SK-N-MC (cell line): ENCODE measurements at regions not wholly inside any gene's neighbourhood (a gene's known extent, or its start where the extent isn't known, plus 50 kb on each side); places are given as distances from the start of the nearest gene placed in this dataset.

ENCODE experiments used
- EZH2 ChIP-seq: fragments of 200-600 bp; sonication (generic); IDR thresholded peaks from one replicate; pipeline ENCODE4 v1.6.1; 2017; ENCODE audit warnings: antibody characterized with exemption
- POLR2AphosphoS5 ChIP-seq: IDR thresholded peaks from 2 replicates; pipeline ENCODE4 v1.6.1; 2012; ENCODE audit warnings: mild to moderate bottlenecking, low read depth, low read length, borderline replicate concordance

DNA sequence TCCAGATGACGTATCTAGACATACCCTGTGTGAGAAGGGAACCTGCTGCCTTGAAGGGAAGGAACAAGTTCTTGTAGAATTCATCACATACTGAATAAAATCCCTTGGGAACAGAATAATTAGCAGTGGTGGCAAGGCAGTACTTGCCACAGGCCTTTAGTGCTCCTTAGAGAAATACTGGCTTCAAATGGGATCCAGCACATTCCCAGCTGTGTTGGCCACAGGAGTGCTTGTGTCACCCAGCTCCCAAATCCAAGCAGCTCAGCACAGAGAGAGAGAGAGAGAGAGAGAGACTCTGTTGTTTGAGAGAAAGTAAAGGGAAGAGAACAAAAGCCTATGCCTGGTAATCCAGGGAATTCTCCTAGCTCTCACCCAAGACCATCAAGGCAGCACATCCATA lies 969.0 kb upstream of the ALCAM start:
- TF ChIP-seq POLR2AphosphoS5 (no peak), EZH2 (no peak)
